ENCODE measurements at regions not wholly inside any gene's neighbourhood (a gene's known extent, or its start where the extent isn't known, plus 50 kb on each side); places are given as distances from the start of the nearest gene placed in this dataset.
"Not testable (repeated sequence)": the region's sequence is repeated elsewhere in the genome, so short reads cannot be mapped to it uniquely, and the experiment has no call there.

- no peak for DNase-seq
These were observed 887.8 kb downstream of the IGSF11 start for GRCh38 chr3:118146658-118147375.

- DNase-seq = no peak
These were observed 883.5 kb downstream of the IGSF11 start for GRCh38 chr3:118151164-118151563.

- not testable (repeated sequence) for DNase-seq
These were observed 871.7 kb downstream of the IGSF11 start for GRCh38 chr3:118162627-118163588.

- peak; percentile 14 for DNase-seq
These were observed 869.2 kb downstream of the IGSF11 start for GRCh38 chr3:118165413-118165812.

- DNase-seq = no peak
These were observed 867.1 kb downstream of the IGSF11 start for GRCh38 chr3:118167571-118167970.

GRCh38 chr3:118168175-118168574, 866.5 kb downstream of the IGSF11 start:
- no peak for DNase-seq

- no peak for DNase-seq
These were observed 863.3 kb downstream of the IGSF11 start for GRCh38 chr3:118171236-118171852.

GRCh38 chr3:118180853-118181252, 853.8 kb downstream of the IGSF11 start:
- no peak for DNase-seq

GRCh38 chr3:118181274-118181673, 853.4 kb downstream of the IGSF11 start:
- DNase-seq = no peak

GRCh38 chr3:118186051-118186450, 848.6 kb downstream of the IGSF11 start:
- no peak for DNase-seq

- no peak for DNase-seq
These were observed 847.4 kb downstream of the IGSF11 start for GRCh38 chr3:118187221-118187620.

GRCh38 chr3:118196183-118196582, 838.5 kb downstream of the IGSF11 start:
- no peak for DNase-seq

- no peak for DNase-seq
These were observed 835.6 kb downstream of the IGSF11 start for GRCh38 chr3:118199044-118199443.

- no peak for DNase-seq
These were observed 830.5 kb downstream of the IGSF11 start for GRCh38 chr3:118204052-118204656.

GRCh38 chr3:118207271-118207670, 827.4 kb downstream of the IGSF11 start:
- no peak for DNase-seq

GRCh38 chr3:118208642-118209041, 826.0 kb downstream of the IGSF11 start:
- no peak for DNase-seq

- no peak for DNase-seq
These were observed 820.8 kb downstream of the IGSF11 start for GRCh38 chr3:118213892-118214291.

- DNase-seq = no peak
These were observed 808.4 kb downstream of the IGSF11 start for GRCh38 chr3:118226206-118226605.

GRCh38 chr3:118227191-118227590, 807.5 kb downstream of the IGSF11 start:
- DNase-seq = no peak

GRCh38 chr3:118228151-118228550, 806.5 kb downstream of the IGSF11 start:
- DNase-seq = no peak

GRCh38 chr3:118229196-118229595, 805.5 kb downstream of the IGSF11 start:
- peak; percentile 70 for DNase-seq

GRCh38 chr3:118231578-118231977, 803.1 kb downstream of the IGSF11 start:
- no peak for DNase-seq

GRCh38 chr3:118239253-118239652, 795.4 kb downstream of the IGSF11 start:
- no peak for DNase-seq
